ENCODE measurements at regions not wholly inside any gene's neighbourhood (a gene's known extent, or its start where the extent isn't known, plus 50 kb on each side); places are given as distances from the start of the nearest gene placed in this dataset.
A peak's percentile ranks its signal among the peaks of the same experiment; 100 is the strongest.

DNA sequence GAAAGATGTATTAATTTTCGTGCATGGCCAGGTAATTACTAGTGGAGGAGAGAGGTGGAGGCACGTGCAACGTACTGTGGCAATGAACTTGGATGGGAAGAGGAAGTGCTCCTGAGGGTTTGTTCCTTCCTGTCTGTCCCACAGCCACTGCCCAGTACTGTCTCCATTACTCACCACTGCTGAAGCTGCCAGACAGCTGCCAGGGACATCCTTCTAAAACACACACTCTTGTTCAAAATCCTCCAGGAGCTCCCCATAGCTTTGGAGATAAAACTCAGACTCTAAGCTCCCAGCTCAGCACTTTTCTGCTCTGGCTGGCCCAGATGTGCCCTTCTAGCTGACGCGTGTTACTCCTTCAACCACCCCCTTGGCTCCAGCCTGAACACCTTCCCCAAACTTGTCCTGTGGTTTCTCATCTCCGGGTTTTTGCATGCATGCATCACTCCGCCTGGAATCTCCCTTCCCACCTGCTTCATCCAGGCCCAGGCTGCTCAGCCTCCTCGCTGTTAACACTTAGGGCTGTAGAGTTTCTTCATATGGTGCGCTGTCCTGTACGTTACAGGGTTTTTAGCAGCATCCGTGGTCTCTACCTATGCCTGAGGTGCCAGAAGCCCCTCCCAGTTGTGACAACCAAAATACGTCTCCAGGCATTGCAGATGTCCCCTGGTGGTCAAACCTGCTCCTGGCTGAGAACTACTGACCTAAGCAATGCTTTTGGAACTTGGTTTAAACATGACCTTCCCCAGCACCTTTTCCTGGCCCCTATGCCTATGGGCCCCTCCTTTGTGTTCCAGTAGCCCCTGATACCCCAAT lies 69.5 kb downstream of the C11orf91 start:
- Histone ChIP-seq H3K4me1 (ENCODE audit: control insufficient read depth in 1 of 2, insufficient read depth in 2 of 2, low read length in 2 of 2) (peaks cover 20 to 26% of the 10 kb centered on the region in 2 donors), H4K20me1 (ENCODE audit: insufficient read depth, low read length) (no peaks in the 10 kb centered on the region), H3K36me3 (replicated peaks in 1 of 2; ENCODE audit: control insufficient read depth in 1 of 2, insufficient read depth in 2 of 2, low read length in 2 of 2) (no peaks in the 10 kb centered on the region), H3K9me3 (replicated peaks in 1 of 2; ENCODE audit: control insufficient read depth in 1 of 2, insufficient read depth in 1 of 2, low read length in 2 of 2) (no peaks in the 10 kb centered on the region), H3K79me2 (ENCODE audit: insufficient read depth, low read length) (no peaks in the 10 kb centered on the region), H3K4me2 (replicated peaks; ENCODE audit: extremely low read depth, low read length, poor library complexity, severe bottlenecking) (no peak overlapping the region), H3K27ac (ENCODE audit: low read depth in 1 of 2, low read length in 2 of 2) (no peak overlapping the region), H3K4me3 (replicated peaks in 1 of 3; ENCODE audit: low read depth in 2 of 3, low read length in 3 of 3) (no peak overlapping the region), H3K9ac (ENCODE audit: insufficient read depth, low read length, poor library complexity, severe bottlenecking) (no peak overlapping the region), H3K27me3 (ENCODE audit: control insufficient read depth in 2 of 2, insufficient read depth in 2 of 2, low read length in 2 of 2) (no peaks in the 10 kb centered on the region), H2AFZ (ENCODE audit: insufficient read depth, low read depth, low read length, poor library complexity, severe bottlenecking) (no peak overlapping the region)
- peaks cover 0 to 4% (median 3%) of the 10 kb centered on the region in 3 donors for H3K27me3 Mint-ChIP-seq (ENCODE audit: low read depth in 3 of 3)
- no peak overlapping the region for H3K4me3 Mint-ChIP-seq
- intact Hi-C loops (cut with micrococcal nuclease), result no loop called here
- H3K27ac Mint-ChIP-seq, result peak overlapping the region in 1 of 7 donors; percentile 62
- H3K4me1 Mint-ChIP-seq, result peaks cover 25% of the 10 kb centered on the region
- WGBS (ENCODE audit: insufficient coverage), result 94% methylated on average over 9 of the region's 12 CpGs
- H3K36me3 Mint-ChIP-seq, result no peaks in the 10 kb centered on the region
- TF ChIP-seq, protein P1, sequence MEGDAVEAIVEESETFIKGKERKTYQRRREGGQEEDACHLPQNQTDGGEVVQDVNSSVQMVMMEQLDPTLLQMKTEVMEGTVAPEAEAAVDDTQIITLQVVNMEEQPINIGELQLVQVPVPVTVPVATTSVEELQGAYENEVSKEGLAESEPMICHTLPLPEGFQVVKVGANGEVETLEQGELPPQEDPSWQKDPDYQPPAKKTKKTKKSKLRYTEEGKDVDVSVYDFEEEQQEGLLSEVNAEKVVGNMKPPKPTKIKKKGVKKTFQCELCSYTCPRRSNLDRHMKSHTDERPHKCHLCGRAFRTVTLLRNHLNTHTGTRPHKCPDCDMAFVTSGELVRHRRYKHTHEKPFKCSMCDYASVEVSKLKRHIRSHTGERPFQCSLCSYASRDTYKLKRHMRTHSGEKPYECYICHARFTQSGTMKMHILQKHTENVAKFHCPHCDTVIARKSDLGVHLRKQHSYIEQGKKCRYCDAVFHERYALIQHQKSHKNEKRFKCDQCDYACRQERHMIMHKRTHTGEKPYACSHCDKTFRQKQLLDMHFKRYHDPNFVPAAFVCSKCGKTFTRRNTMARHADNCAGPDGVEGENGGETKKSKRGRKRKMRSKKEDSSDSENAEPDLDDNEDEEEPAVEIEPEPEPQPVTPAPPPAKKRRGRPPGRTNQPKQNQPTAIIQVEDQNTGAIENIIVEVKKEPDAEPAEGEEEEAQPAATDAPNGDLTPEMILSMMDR (IDR thresholded peaks at IDR 0.05), result no peak
- H3K9me3 Mint-ChIP-seq, result peaks cover 4 to 15% (median 12%) of the 10 kb centered on the region in 7 donors
- peak in 2 of 3 donors; percentile 4 to 10 for DNase-seq

DNA sequence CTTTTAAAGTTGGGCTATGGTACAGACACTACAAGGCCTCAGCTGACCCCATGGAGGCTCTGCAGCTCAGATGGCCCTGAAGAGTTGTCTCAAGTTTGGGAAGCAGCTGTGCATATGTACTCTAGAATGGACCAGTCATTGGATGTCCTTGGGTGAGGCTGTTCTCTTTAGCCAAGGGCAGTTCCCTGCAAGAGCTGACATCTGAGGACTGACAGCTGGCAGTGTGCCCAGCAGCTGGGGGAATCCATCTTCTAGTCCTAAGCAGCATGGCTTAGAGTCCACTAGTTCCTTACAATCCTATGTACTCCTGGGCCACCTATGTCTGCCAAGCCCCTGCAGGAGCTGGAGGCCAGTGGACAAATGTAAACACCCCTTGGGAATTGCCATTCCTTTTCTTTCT lies 76.5 kb downstream of the C11orf91 start:
- Histone ChIP-seq H3K4me3 (replicated peaks in 1 of 3; ENCODE audit: low read depth in 2 of 3, low read length in 3 of 3) (no peak overlapping the region), H3K79me2 (ENCODE audit: insufficient read depth, low read length) (no peaks in the 10 kb centered on the region), H3K27me3 (ENCODE audit: control insufficient read depth in 2 of 2, insufficient read depth in 2 of 2, low read length in 2 of 2) (no peaks in the 10 kb centered on the region), H3K9me3 (replicated peaks in 1 of 2; ENCODE audit: control insufficient read depth in 1 of 2, insufficient read depth in 1 of 2, low read length in 2 of 2) (no peaks in the 10 kb centered on the region), H3K4me2 (replicated peaks; ENCODE audit: extremely low read depth, low read length, poor library complexity, severe bottlenecking) (no peak overlapping the region), H2AFZ (ENCODE audit: insufficient read depth, low read depth, low read length, poor library complexity, severe bottlenecking) (no peak overlapping the region), H4K20me1 (ENCODE audit: insufficient read depth, low read length) (no peaks in the 10 kb centered on the region), H3K4me1 (ENCODE audit: control insufficient read depth in 1 of 2, insufficient read depth in 2 of 2, low read length in 2 of 2) (no peaks in the 10 kb centered on the region), H3K9ac (ENCODE audit: insufficient read depth, low read length, poor library complexity, severe bottlenecking) (no peak overlapping the region), H3K27ac (ENCODE audit: low read depth in 1 of 2, low read length in 2 of 2) (no peak overlapping the region), H3K36me3 (replicated peaks in 1 of 2; ENCODE audit: control insufficient read depth in 1 of 2, insufficient read depth in 2 of 2, low read length in 2 of 2) (no peaks in the 10 kb centered on the region)
- intact Hi-C loops (cut with micrococcal nuclease), result no loop called here
- Mint-ChIP-seq H3K36me3 (no peaks in the 10 kb centered on the region), H3K4me1 (no peaks in the 10 kb centered on the region), H3K27ac (peak overlapping the region in 1 of 7 donors; percentile 74), H3K4me3 (no peak overlapping the region), H3K27me3 (ENCODE audit: low read depth in 3 of 3) (peaks cover 0 to 7% (median 1%) of the 10 kb centered on the region in 3 donors), H3K9me3 (peaks cover 0 to 3% (median 2%) of the 10 kb centered on the region in 7 donors)
- TF ChIP-seq, protein P1 (IDR thresholded peaks at IDR 0.05), result no peak
- no peak for DNase-seq
